ENCODE measurements at regions not wholly inside any gene's neighbourhood (a gene's known extent, or its start where the extent isn't known, plus 50 kb on each side); places are given as distances from the start of the nearest gene placed in this dataset.

DNA sequence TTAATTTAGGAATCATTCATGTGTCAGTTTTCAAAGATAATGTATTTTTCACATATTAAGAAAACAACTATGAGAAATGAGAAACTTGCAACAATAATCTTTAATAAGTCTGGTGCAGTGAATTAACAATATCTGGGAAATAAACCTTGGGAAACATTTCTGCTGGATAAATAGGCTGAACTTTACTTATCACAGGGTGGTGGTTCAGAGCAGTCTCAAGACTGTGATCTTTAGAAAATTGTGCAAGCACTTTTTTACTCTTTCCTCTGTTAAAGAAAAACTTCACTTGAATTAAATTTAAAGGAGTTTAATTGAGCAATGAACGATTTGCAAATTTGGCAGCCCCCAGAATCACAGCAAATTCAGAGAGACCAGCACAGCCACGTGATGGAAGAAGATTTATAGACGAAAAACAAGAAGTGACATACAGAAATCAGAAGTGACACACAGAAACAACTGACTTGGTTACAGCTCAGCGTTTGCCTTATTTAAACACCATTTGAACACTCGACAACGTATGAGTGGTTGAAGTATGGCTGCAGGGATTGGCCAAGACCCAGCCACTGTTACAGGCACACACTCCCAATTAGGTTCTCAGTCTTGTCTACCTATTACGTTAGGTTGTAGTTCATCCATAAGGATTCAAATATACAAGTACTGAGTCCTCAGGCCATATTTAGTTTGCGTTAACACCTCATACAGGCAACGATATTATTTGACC, 631.9 kb downstream of the SLCO4C1 start:
- H3K27ac Mint-ChIP-seq (ENCODE audit: unreplicated experiment): no peak overlapping the region
- H3K4me1 Mint-ChIP-seq (ENCODE audit: unreplicated experiment): no peaks in the 10 kb centered on the region
- no peaks in the 10 kb centered on the region for H3K36me3 Mint-ChIP-seq (ENCODE audit: unreplicated experiment)
- TF ChIP-seq, protein P1, sequence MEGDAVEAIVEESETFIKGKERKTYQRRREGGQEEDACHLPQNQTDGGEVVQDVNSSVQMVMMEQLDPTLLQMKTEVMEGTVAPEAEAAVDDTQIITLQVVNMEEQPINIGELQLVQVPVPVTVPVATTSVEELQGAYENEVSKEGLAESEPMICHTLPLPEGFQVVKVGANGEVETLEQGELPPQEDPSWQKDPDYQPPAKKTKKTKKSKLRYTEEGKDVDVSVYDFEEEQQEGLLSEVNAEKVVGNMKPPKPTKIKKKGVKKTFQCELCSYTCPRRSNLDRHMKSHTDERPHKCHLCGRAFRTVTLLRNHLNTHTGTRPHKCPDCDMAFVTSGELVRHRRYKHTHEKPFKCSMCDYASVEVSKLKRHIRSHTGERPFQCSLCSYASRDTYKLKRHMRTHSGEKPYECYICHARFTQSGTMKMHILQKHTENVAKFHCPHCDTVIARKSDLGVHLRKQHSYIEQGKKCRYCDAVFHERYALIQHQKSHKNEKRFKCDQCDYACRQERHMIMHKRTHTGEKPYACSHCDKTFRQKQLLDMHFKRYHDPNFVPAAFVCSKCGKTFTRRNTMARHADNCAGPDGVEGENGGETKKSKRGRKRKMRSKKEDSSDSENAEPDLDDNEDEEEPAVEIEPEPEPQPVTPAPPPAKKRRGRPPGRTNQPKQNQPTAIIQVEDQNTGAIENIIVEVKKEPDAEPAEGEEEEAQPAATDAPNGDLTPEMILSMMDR (IDR thresholded peaks at IDR 0.05): no peak
- DNase-seq (ENCODE audit: extremely low spot score, unreplicated experiment): no peak
- no peak overlapping the region for H3K4me3 Mint-ChIP-seq (ENCODE audit: unreplicated experiment)
- no peaks in the 10 kb centered on the region for H3K9me3 Mint-ChIP-seq (ENCODE audit: unreplicated experiment)
- no peaks in the 10 kb centered on the region for H3K27me3 Mint-ChIP-seq (ENCODE audit: unreplicated experiment)

DNA sequence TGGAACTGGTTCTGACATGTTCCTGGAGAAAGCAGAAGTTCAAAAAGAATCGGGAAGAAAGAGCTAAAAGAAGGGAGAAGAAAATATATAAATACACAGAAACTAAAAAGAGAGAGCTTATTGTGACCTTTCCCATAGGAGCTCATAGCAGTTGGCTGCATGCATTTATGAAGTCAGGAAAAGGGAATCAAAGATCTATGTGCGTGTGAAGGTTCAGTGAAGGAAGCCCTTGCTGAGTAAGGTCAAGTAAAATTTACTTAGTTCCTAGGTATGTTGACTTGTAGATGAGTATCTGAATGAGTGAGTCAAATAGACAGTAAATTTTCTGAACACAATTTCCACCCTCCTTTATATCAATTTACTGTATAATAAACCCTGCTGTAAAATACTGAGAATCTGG, 632.5 kb downstream of the SLCO4C1 start:
- H3K4me3 Mint-ChIP-seq (ENCODE audit: unreplicated experiment): no peak overlapping the region
- no peak overlapping the region for H3K27ac Mint-ChIP-seq (ENCODE audit: unreplicated experiment)
- DNase-seq (ENCODE audit: extremely low spot score, unreplicated experiment): no peak
- TF ChIP-seq, protein P1 (IDR thresholded peaks at IDR 0.05): no peak
- H3K4me1 Mint-ChIP-seq (ENCODE audit: unreplicated experiment): no peaks in the 10 kb centered on the region
- no peaks in the 10 kb centered on the region for H3K9me3 Mint-ChIP-seq (ENCODE audit: unreplicated experiment)
- H3K36me3 Mint-ChIP-seq (ENCODE audit: unreplicated experiment): no peaks in the 10 kb centered on the region
- no peaks in the 10 kb centered on the region for H3K27me3 Mint-ChIP-seq (ENCODE audit: unreplicated experiment)

DNA sequence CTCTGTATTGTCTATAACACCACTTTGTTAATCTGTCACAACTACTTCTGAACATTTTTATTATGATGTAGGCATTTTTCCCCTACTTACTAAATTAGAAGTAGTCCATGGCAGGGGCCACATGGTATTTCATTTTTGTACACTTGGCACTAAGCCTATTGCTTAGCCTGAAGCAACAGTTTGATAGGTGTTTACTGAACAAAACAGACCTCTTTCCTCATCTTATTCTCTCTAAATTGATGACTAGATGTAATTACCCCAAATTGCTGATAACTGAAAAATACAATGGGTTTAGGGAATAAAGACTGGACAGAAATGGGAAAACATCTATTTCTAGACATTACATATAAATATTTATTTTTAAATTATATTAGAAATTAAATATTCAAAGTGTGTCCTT, 633.8 kb downstream of the SLCO4C1 start:
- Mint-ChIP-seq H3K27me3 (ENCODE audit: unreplicated experiment) (no peaks in the 10 kb centered on the region), H3K36me3 (ENCODE audit: unreplicated experiment) (no peaks in the 10 kb centered on the region), H3K9me3 (ENCODE audit: unreplicated experiment) (no peaks in the 10 kb centered on the region), H3K27ac (ENCODE audit: unreplicated experiment) (no peak overlapping the region), H3K4me3 (ENCODE audit: unreplicated experiment) (no peak overlapping the region), H3K4me1 (ENCODE audit: unreplicated experiment) (no peaks in the 10 kb centered on the region)
- no peak for DNase-seq (ENCODE audit: extremely low spot score, unreplicated experiment)
- TF ChIP-seq, protein P1 (IDR thresholded peaks at IDR 0.05): no peak

DNA sequence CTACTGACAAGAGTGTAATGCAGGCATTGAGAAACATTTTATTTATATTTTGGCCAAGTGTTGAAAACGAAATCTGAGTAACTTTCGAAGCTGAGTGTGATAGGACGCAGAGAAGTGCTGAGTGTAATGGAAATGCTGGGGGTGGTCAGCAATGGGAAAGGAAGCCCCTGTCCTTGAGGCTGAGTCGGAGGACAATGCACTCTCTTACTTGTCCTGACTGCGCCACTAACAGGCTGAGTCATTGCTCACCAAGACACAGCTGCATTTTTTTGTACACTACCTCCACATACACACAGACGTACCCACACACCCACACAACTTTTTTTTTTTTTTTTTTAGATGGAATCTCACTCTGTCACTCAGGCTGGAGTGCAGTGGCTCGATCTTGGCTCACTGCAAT, 637.7 kb downstream of the SLCO4C1 start:
- Mint-ChIP-seq H3K27ac (ENCODE audit: unreplicated experiment) (no peak overlapping the region), H3K9me3 (ENCODE audit: unreplicated experiment) (no peaks in the 10 kb centered on the region), H3K4me1 (ENCODE audit: unreplicated experiment) (no peaks in the 10 kb centered on the region), H3K4me3 (ENCODE audit: unreplicated experiment) (no peak overlapping the region), H3K27me3 (ENCODE audit: unreplicated experiment) (no peaks in the 10 kb centered on the region), H3K36me3 (ENCODE audit: unreplicated experiment) (no peaks in the 10 kb centered on the region)
- TF ChIP-seq, protein P1 (IDR thresholded peaks at IDR 0.05): no peak
- DNase-seq (ENCODE audit: extremely low spot score, unreplicated experiment): no peak

DNA sequence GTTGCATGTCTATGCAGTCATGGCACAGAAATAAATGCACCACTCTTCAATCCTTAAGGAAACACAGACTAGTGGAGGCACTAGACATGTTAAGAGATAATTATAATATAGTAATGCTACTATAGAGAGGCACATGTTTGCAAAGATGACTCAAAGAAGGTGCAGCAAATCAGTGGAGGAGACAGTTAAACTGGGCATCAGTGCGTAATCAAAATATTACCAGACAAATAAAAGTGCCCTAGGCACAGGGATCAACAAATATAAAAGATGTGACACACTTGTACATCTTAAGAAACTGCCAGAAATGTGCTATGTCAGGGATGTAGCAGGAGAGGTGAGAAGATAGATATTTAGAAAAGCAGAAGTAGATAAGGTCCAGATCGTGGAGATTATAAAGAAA, 642.1 kb downstream of the SLCO4C1 start:
- Mint-ChIP-seq H3K4me1 (ENCODE audit: unreplicated experiment) (no peaks in the 10 kb centered on the region), H3K27ac (ENCODE audit: unreplicated experiment) (no peak overlapping the region), H3K36me3 (ENCODE audit: unreplicated experiment) (no peaks in the 10 kb centered on the region), H3K9me3 (ENCODE audit: unreplicated experiment) (no peaks in the 10 kb centered on the region), H3K4me3 (ENCODE audit: unreplicated experiment) (no peak overlapping the region), H3K27me3 (ENCODE audit: unreplicated experiment) (no peaks in the 10 kb centered on the region)
- DNase-seq (ENCODE audit: extremely low spot score, unreplicated experiment): no peak
- TF ChIP-seq, protein P1 (IDR thresholded peaks at IDR 0.05): no peak

Data from osteocyte (in vitro differentiated cells).